ENCODE measurements at regions not wholly inside any gene's neighbourhood (a gene's known extent, or its start where the extent isn't known, plus 50 kb on each side); places are given as distances from the start of the nearest gene placed in this dataset.

GRCh38 chr6:168732676-168733075 is 291.7 kb downstream of the SMOC2 start:
- Mint-ChIP-seq H3K9me3 (peaks cover 8% of the 10 kb centered on the region), H3K4me3 (no peak overlapping the region), H3K4me1 (no peaks in the 10 kb centered on the region), H3K27ac (no peak overlapping the region), H3K36me3 (peaks cover 2% of the 10 kb centered on the region), H3K27me3 (peaks cover 2% of the 10 kb centered on the region)
- DNase-seq (ENCODE audit: low spot score in 2 of 2) (no peak), ATAC-seq (ENCODE audit: low read depth) (no peak)

GRCh38 chr6:168730931-168731716 is 290.1 kb downstream of the SMOC2 start:
- Mint-ChIP-seq H3K27ac (no peak overlapping the region), H3K36me3 (no peaks in the 10 kb centered on the region), H3K4me1 (no peaks in the 10 kb centered on the region), H3K27me3 (peaks cover 2% of the 10 kb centered on the region), H3K9me3 (peaks cover 2% of the 10 kb centered on the region), H3K4me3 (no peak overlapping the region)
- DNase-seq (ENCODE audit: low spot score in 2 of 2) (no peak), ATAC-seq (ENCODE audit: low read depth) (no peak)

- no peaks in the 10 kb centered on the region for H3K4me1 Mint-ChIP-seq
- peaks cover 2% of the 10 kb centered on the region for H3K27me3 Mint-ChIP-seq
- no peak overlapping the region for H3K27ac Mint-ChIP-seq
- no peaks in the 10 kb centered on the region for H3K36me3 Mint-ChIP-seq
- ATAC-seq (ENCODE audit: low read depth) (no peak), DNase-seq (ENCODE audit: low spot score in 2 of 2) (no peak)
- no peak overlapping the region for H3K4me3 Mint-ChIP-seq
- no peaks in the 10 kb centered on the region for H3K9me3 Mint-ChIP-seq
Observed at GRCh38 chr6:168728056-168728455, 287.1 kb downstream of the SMOC2 start.

- no peak overlapping the region for H3K27ac Mint-ChIP-seq
- H3K36me3 Mint-ChIP-seq = no peaks in the 10 kb centered on the region
- H3K4me3 Mint-ChIP-seq = no peak overlapping the region
- DNase-seq (ENCODE audit: low spot score in 2 of 2) (no peak), ATAC-seq (ENCODE audit: low read depth) (no peak)
- H3K9me3 Mint-ChIP-seq = peaks cover under 1% of the 10 kb centered on the region
- H3K27me3 Mint-ChIP-seq = peaks cover 2% of the 10 kb centered on the region
- H3K4me1 Mint-ChIP-seq = no peaks in the 10 kb centered on the region
Observed at GRCh38 chr6:168726312-168726856, 285.4 kb downstream of the SMOC2 start.

- no peak overlapping the region for H3K4me3 Mint-ChIP-seq
- no peak overlapping the region for H3K27ac Mint-ChIP-seq
- H3K36me3 Mint-ChIP-seq = no peaks in the 10 kb centered on the region
- H3K4me1 Mint-ChIP-seq = no peaks in the 10 kb centered on the region
- no peak for DNase-seq (ENCODE audit: low spot score in 2 of 2)
- ATAC-seq (ENCODE audit: low read depth) = no peak
- H3K9me3 Mint-ChIP-seq = peaks cover 1% of the 10 kb centered on the region
- peaks cover 2% of the 10 kb centered on the region for H3K27me3 Mint-ChIP-seq
Observed at GRCh38 chr6:168725802-168726201, 284.8 kb downstream of the SMOC2 start.

- ATAC-seq (ENCODE audit: low read depth) (no peak), DNase-seq (ENCODE audit: low spot score in 2 of 2) (no peak)
- H3K27me3 Mint-ChIP-seq = peaks cover under 1% of the 10 kb centered on the region
- H3K27ac Mint-ChIP-seq = no peak overlapping the region
- no peaks in the 10 kb centered on the region for H3K4me1 Mint-ChIP-seq
- no peak overlapping the region for H3K4me3 Mint-ChIP-seq
- H3K36me3 Mint-ChIP-seq = no peaks in the 10 kb centered on the region
- peaks cover 1% of the 10 kb centered on the region for H3K9me3 Mint-ChIP-seq
Observed at GRCh38 chr6:168724669-168725570, 283.9 kb downstream of the SMOC2 start.

GRCh38 chr6:168724033-168724432 is 283.0 kb downstream of the SMOC2 start:
- ATAC-seq (ENCODE audit: low read depth) = no peak
- no peak overlapping the region for H3K4me3 Mint-ChIP-seq
- H3K27me3 Mint-ChIP-seq = no peaks in the 10 kb centered on the region
- H3K36me3 Mint-ChIP-seq = no peaks in the 10 kb centered on the region
- no peak for DNase-seq (ENCODE audit: low spot score in 2 of 2)
- H3K4me1 Mint-ChIP-seq = no peaks in the 10 kb centered on the region
- H3K9me3 Mint-ChIP-seq = peaks cover 1% of the 10 kb centered on the region
- no peak overlapping the region for H3K27ac Mint-ChIP-seq

- peaks cover 1% of the 10 kb centered on the region for H3K9me3 Mint-ChIP-seq
- no peak overlapping the region for H3K4me3 Mint-ChIP-seq
- H3K4me1 Mint-ChIP-seq = no peaks in the 10 kb centered on the region
- no peaks in the 10 kb centered on the region for H3K36me3 Mint-ChIP-seq
- no peaks in the 10 kb centered on the region for H3K27me3 Mint-ChIP-seq
- DNase-seq (ENCODE audit: low spot score in 2 of 2) (no peak), ATAC-seq (ENCODE audit: low read depth) (no peak)
- H3K27ac Mint-ChIP-seq = no peak overlapping the region
Observed at GRCh38 chr6:168722397-168722796, 281.4 kb downstream of the SMOC2 start.

- no peaks in the 10 kb centered on the region for H3K27me3 Mint-ChIP-seq
- peaks cover 1% of the 10 kb centered on the region for H3K9me3 Mint-ChIP-seq
- no peak overlapping the region for H3K27ac Mint-ChIP-seq
- H3K4me3 Mint-ChIP-seq = no peak overlapping the region
- no peak for DNase-seq (ENCODE audit: low spot score in 2 of 2)
- no peaks in the 10 kb centered on the region for H3K4me1 Mint-ChIP-seq
- no peak for ATAC-seq (ENCODE audit: low read depth)
- no peaks in the 10 kb centered on the region for H3K36me3 Mint-ChIP-seq
Observed at GRCh38 chr6:168721571-168721970, 280.6 kb downstream of the SMOC2 start.

GRCh38 chr6:168719901-168720300 is 278.9 kb downstream of the SMOC2 start:
- ATAC-seq (ENCODE audit: low read depth) (no peak), DNase-seq (ENCODE audit: low spot score in 2 of 2) (no peak)
- Mint-ChIP-seq H3K4me3 (no peak overlapping the region), H3K27ac (no peak overlapping the region), H3K36me3 (no peaks in the 10 kb centered on the region), H3K9me3 (peaks cover 1% of the 10 kb centered on the region), H3K4me1 (no peaks in the 10 kb centered on the region), H3K27me3 (no peaks in the 10 kb centered on the region)

GRCh38 chr6:168718821-168719475 is 278.0 kb downstream of the SMOC2 start:
- Mint-ChIP-seq H3K4me3 (no peak overlapping the region), H3K9me3 (peaks cover 1% of the 10 kb centered on the region), H3K27ac (no peak overlapping the region), H3K36me3 (no peaks in the 10 kb centered on the region), H3K4me1 (no peaks in the 10 kb centered on the region), H3K27me3 (no peaks in the 10 kb centered on the region)
- ATAC-seq (ENCODE audit: low read depth) = no peak
- DNase-seq (ENCODE audit: low spot score in 2 of 2) = no peak
